ENCODE measurements at regions not wholly inside any gene's neighbourhood (a gene's known extent, or its start where the extent isn't known, plus 50 kb on each side); places are given as distances from the start of the nearest gene placed in this dataset.

DNA sequence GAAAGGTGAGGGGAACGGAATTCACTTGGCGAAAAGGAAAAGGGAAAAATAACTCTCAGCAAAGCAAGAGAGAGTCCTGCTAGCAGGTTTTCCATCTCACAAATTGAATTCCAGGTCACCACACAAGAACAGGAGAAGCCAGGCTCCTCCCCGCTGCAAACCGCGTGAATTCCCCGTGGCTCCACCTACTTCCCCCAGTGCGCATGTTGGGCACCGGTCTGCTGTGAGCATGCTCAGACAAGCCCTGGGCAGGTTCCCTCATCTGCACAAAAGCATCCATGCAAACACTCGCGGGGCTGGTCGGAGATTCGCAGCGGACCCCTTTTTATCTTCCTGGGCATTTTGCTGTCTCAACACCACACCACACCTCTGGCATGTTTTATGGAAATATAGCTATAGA lies 58.5 kb upstream of the S1PR3 start:
- Histone ChIP-seq H2AFZ (replicated peaks; ENCODE audit: low read length, poor library complexity) (no peak overlapping the region), H2BK5ac (ENCODE audit: low read depth, low read length, poor library complexity, severe bottlenecking) (no peak overlapping the region), H3K27ac (ENCODE audit: insufficient read depth, low read length) (no peak overlapping the region), H3K79me1 (ENCODE audit: low read depth in 1 of 2, low read length in 2 of 2) (no peaks in the 10 kb centered on the region), H3K4me3 (ENCODE audit: insufficient read depth, low read depth, low read length) (no peak overlapping the region), H2BK15ac (ENCODE audit: low read depth, low read length) (no peak overlapping the region), H3K27me3 (ENCODE audit: control insufficient read depth, insufficient read depth, low read length) (peaks cover 11% of the 10 kb centered on the region), H3K18ac (ENCODE audit: low read depth, low read length) (no peak overlapping the region), H2AK9ac (replicated peaks; ENCODE audit: low read depth, low read length, poor library complexity) (no peak overlapping the region), H3K4me1 (ENCODE audit: control insufficient read depth, insufficient read depth, low read length) (no peaks in the 10 kb centered on the region; the same call in 1 of the 2 replicates), H2AK5ac (ENCODE audit: low read depth, low read length) (no peak overlapping the region), H3K4ac (ENCODE audit: low read depth, low read length) (no peak overlapping the region), H2BK20ac (ENCODE audit: low read depth, low read length) (no peak overlapping the region), H4K91ac (ENCODE audit: insufficient read depth, low read depth, low read length) (no peak overlapping the region), H3K9me1 (ENCODE audit: insufficient read depth, low read length) (no peaks in the 10 kb centered on the region; the same call in 1 of the 2 replicates), H4K8ac (ENCODE audit: low read depth in 2 of 2, low read length in 2 of 2) (no peak overlapping the region), H2BK120ac (ENCODE audit: low read depth, low read length) (no peak overlapping the region), H3K4me2 (ENCODE audit: low read depth, low read length) (no peak overlapping the region), H3K14ac (replicated peaks; ENCODE audit: low read depth, low read length) (no peak overlapping the region), H3K56ac (ENCODE audit: extremely low read depth, insufficient read depth, low read length) (no peak overlapping the region), H3K36me3 (ENCODE audit: control insufficient read depth, insufficient read depth, low read length) (no peaks in the 10 kb centered on the region), H3K9me3 (ENCODE audit: control insufficient read depth, insufficient read depth, low read length) (peaks cover 7% of the 10 kb centered on the region), H3K23ac (ENCODE audit: low read depth, low read length) (no peak overlapping the region), H3K9ac (ENCODE audit: low read depth, low read length) (no peak overlapping the region), H4K5ac (ENCODE audit: low read depth, low read length) (no peak overlapping the region), H4K20me1 (ENCODE audit: insufficient read depth, low read length) (no peaks in the 10 kb centered on the region)
- intact Hi-C loops (cut with micrococcal nuclease): no loop called here
- TF ChIP-seq MXI1 (IDR thresholded peaks at IDR 0.05; ENCODE audit: borderline replicate concordance, low read depth, low read length): no peak
- no peak for TF ChIP-seq RCOR1 (IDR thresholded peaks at IDR 0.05; ENCODE audit: insufficient replicate concordance, low read length)
- TF ChIP-seq, protein P1, sequence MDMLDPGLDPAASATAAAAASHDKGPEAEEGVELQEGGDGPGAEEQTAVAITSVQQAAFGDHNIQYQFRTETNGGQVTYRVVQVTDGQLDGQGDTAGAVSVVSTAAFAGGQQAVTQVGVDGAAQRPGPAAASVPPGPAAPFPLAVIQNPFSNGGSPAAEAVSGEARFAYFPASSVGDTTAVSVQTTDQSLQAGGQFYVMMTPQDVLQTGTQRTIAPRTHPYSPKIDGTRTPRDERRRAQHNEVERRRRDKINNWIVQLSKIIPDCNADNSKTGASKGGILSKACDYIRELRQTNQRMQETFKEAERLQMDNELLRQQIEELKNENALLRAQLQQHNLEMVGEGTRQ (IDR thresholded peaks at IDR 0.05; ENCODE audit: low read depth, low read length): no peak
- no peak for TF ChIP-seq POLR2A (IDR thresholded peaks at IDR 0.05; ENCODE audit: low read depth, low read length)
- TF ChIP-seq CEBPB (IDR thresholded peaks at IDR 0.05; ENCODE audit: low read depth, low read length): no peak
- CTCF ChIA-PET: interaction anchor here (1.0 kb wide), 1 partner anchor 10 kb away, joined by 3 read pairs; no protein-coding TSS in a partner anchor
- in situ Hi-C loops (cut with MboI; ENCODE audit: low sequenced_read_pairs): no loop called here
- BruUV-seq (replicated peaks): no TSS peak
- WGBS, 2 experiments (ENCODE audit: extremely low coverage in 2 of 2, insufficient read length in 1 of 2): 86% methylated on average over 6 of the region's 13 CpGs; no CpG with 5 or more reads in 1 of the 2 experiments
- POLR2A ChIA-PET (ENCODE audit: unreplicated experiment): interaction anchor here (0.6 kb wide), 1 partner anchor 11 kb away, joined by 3 read pairs; no protein-coding TSS in a partner anchor
- dilution Hi-C loops (cut with HindIII; ENCODE audit: low sequenced_read_pairs, unreplicated experiment): no loop called here
- DNase-seq: no peak
- no peak for ATAC-seq (ENCODE audit: low read depth)

Data from IMR-90 (cell line).